ENCODE measurements at regions not wholly inside any gene's neighbourhood (a gene's known extent, or its start where the extent isn't known, plus 50 kb on each side); places are given as distances from the start of the nearest gene placed in this dataset.

DNA sequence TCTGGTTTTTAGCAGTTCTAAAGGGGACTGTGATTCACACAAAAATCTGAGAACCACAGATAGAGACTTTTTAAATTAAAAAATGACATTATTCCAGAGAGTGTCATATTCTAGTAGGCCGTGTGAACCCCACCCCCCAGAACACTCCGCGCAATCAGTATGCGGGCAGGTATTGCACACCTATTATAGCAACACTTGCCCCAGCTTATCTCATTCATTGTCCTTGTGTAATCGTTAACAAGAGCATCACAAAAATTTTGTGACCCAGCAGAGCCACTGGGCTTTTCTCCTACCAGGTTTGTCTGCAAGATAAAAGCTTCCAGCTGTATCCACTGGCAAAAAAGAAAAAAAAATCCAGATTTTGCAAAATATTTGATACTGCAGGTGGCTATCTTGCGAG is 394.1 kb upstream of the SMIM31 start:
- ChIA-PET POLR2A (no interaction called here), CTCF (interaction anchor here (0.8 to 2.6 kb wide), 4 partner anchors 15 to 29 kb away, joined by 3 to 5 read pairs (median 3); no protein-coding TSS in a partner anchor)

DNA sequence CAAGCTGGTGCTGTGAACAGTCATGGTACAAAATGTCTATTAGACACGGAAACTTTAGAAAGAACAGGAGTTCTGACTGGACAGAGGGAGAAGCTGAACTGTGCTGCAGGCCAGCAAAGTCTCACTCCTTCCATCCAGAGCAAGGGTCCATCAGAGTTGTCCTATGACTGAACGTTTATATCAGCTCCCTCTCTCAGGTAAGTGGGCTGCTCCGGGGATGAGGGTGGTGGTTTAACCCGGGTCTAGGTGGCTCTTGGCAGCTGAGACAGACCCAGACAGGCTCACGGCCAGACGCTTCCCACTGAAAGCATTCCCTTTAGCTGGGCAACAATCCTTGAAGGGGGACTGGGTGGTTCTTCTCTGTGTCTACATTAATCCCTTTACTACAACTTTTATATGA is 385.0 kb upstream of the SMIM31 start:
- POLR2A ChIA-PET = no interaction called here
- CTCF ChIA-PET = no interaction called here
- TF ChIP-seq, protein P1, sequence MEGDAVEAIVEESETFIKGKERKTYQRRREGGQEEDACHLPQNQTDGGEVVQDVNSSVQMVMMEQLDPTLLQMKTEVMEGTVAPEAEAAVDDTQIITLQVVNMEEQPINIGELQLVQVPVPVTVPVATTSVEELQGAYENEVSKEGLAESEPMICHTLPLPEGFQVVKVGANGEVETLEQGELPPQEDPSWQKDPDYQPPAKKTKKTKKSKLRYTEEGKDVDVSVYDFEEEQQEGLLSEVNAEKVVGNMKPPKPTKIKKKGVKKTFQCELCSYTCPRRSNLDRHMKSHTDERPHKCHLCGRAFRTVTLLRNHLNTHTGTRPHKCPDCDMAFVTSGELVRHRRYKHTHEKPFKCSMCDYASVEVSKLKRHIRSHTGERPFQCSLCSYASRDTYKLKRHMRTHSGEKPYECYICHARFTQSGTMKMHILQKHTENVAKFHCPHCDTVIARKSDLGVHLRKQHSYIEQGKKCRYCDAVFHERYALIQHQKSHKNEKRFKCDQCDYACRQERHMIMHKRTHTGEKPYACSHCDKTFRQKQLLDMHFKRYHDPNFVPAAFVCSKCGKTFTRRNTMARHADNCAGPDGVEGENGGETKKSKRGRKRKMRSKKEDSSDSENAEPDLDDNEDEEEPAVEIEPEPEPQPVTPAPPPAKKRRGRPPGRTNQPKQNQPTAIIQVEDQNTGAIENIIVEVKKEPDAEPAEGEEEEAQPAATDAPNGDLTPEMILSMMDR (IDR thresholded peaks at IDR 0.05; ENCODE audit: control extremely low read depth, extremely low read depth, low read depth, missing control alignments) = no peak
- DNase-seq (ENCODE audit: extremely low spot score) = no peak

More for the DNA sequence above, 394.1 kb upstream of the SMIM31 start:
- TF ChIP-seq, protein P1 (IDR thresholded peaks at IDR 0.05; ENCODE audit: control extremely low read depth, extremely low read depth, low read depth, missing control alignments) = no peak
- no peak for DNase-seq (ENCODE audit: extremely low spot score)

DNA sequence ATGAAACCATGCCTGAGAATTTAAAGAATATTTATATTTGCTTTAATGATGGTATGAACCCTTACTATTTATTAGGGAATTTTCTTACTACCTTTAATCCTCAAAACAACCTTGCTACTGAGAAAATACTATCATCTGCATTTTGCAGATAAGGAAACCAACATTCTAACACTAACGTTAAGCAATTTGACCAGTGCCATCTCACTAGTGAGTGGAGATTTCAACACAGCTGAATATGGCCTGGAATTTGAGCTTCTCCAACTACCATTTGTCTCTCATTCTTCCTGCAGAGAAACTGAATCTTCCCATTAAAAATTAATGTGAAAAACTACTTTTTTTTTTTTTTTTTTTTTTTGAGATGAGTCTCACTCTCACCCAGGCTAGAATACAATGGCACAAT is 380.9 kb upstream of the SMIM31 start:
- TF ChIP-seq, protein P1 (IDR thresholded peaks at IDR 0.05; ENCODE audit: control extremely low read depth, extremely low read depth, low read depth, missing control alignments) = no peak
- CTCF ChIA-PET = no interaction called here

DNA sequence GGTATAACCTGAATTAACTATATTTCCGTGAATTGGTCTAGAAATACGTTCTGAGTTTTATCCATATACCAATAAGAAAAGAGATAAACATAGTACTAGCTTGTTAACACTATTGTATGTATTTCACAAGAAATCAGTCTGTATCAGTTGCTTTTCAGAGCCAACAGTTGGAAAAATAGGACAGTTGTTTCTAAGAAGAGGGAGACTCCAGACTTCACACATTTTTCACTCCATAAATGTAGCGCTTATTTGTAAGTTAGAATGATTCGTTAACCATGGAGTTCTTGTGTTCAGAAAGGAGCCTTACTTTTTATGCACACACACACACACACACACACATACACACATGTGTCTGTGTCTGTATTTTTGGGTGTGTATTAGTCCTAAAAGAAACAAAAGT is 376.7 kb upstream of the SMIM31 start:
- CTCF ChIA-PET = interaction anchor here (1.3 kb wide), 1 partner anchor 8 kb away, joined by 3 read pairs; no protein-coding TSS in a partner anchor
- DNase-seq (ENCODE audit: extremely low spot score) = no peak
- TF ChIP-seq, protein P1 (IDR thresholded peaks at IDR 0.05; ENCODE audit: control extremely low read depth, extremely low read depth, low read depth, missing control alignments) = no peak

More for the DNA sequence above, 380.9 kb upstream of the SMIM31 start:
- no peak for DNase-seq (ENCODE audit: extremely low spot score)
- POLR2A ChIA-PET = no interaction called here

DNA sequence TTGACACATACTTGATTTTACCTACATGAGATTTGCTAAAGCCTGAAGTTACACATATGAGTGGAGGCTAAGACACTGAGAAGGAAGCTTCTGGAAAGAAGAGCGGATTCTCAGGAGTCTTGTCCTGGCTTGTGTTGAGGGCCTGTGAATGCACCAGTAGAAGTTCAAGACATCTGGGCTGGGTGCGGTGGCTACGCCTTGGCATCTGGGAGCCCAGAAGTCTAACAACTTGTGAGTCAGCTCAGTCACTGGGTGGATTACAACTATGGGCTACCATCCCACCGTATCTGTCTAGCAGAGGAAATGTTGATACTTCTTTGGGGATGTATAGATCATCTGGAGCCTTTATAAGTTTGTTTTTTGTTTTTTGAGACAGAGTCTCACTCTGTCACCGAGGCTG is 375.6 kb upstream of the SMIM31 start:
- no peak for DNase-seq (ENCODE audit: extremely low spot score)
- TF ChIP-seq, protein P1 (IDR thresholded peaks at IDR 0.05; ENCODE audit: control extremely low read depth, extremely low read depth, low read depth, missing control alignments) = no peak
- ChIA-PET POLR2A (no interaction called here), CTCF (no interaction called here)

More for the DNA sequence above, 376.7 kb upstream of the SMIM31 start:
- POLR2A ChIA-PET = no interaction called here

DNA sequence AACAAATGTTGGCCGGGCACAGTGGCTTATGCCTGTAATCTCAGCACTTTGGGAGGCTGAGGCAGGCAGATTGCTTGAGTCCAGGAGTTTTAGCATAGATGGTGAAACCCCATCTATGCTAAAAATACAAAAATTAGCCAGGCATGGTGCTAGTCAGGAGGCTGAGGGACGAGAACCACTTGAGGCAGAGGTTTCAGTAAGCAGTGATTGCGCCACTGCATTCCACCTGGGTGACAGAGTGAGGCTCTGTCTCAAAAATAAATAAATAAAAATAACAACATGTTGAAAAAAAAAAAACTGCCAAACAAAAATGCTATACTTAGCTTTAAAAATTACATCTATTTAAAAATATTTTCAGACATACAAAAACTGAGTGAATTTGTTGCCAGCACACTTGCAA is 374.2 kb upstream of the SMIM31 start:
- ChIA-PET POLR2A (no interaction called here), CTCF (no interaction called here)
- TF ChIP-seq, protein P1 (IDR thresholded peaks at IDR 0.05; ENCODE audit: control extremely low read depth, extremely low read depth, low read depth, missing control alignments) = no peak
- DNase-seq (ENCODE audit: extremely low spot score) = no peak

DNA sequence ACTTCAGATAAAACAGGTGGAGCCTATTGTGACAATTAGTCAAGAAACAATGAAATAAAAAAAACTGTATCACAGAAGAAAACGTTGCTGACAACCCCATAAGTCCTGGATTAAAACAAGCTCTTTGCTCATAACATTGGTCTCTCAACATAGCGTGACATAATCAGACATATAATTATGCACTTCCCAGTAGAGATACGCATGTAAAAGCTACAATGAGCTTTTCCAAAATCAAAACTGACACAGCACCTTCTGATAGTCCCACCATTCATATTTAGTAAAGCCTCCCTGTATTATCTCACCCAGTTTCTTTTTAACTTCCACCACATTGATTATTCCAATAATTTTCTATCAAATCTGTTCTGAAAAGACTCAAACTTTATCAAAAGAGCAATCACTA is 372.1 kb upstream of the SMIM31 start:
- POLR2A ChIA-PET = no interaction called here
- no peak for DNase-seq (ENCODE audit: extremely low spot score)
- TF ChIP-seq, protein P1 (IDR thresholded peaks at IDR 0.05; ENCODE audit: control extremely low read depth, extremely low read depth, low read depth, missing control alignments) = no peak
- CTCF ChIA-PET = no interaction called here

All from GM10248 (cell line).